NCI-H2227 treated with DMSO at 0.1 percent for 48 hours (cell line): ENCODE measurements at regions not wholly inside any gene's neighbourhood (a gene's known extent, or its start where the extent isn't known, plus 50 kb on each side); places are given as distances from the start of the nearest gene placed in this dataset.

ENCODE experiments used
- DNase-seq: peaks from one replicate; lab custom pipeline; 2025; lab: John Stamatoyannopoulos, UW

GRCh38 chr16:55271945-55272513, 52.0 kb upstream of the IRX6 start:
- DNase-seq = no peak

GRCh38 chr16:55272744-55273143, 51.3 kb upstream of the IRX6 start:
- DNase-seq = no peak

- DNase-seq = no peak
Observed at GRCh38 chr16:55273356-55273755, 50.6 kb upstream of the IRX6 start.

- no peak for DNase-seq
Observed at GRCh38 chr16:55273959-55274358, 50.0 kb upstream of the IRX6 start.
